GM19023 (cell line): ENCODE measurements at regions not wholly inside any gene's neighbourhood (a gene's known extent, or its start where the extent isn't known, plus 50 kb on each side); places are given as distances from the start of the nearest gene placed in this dataset.

ENCODE experiments used
- ATAC-seq: cut with Tn5 transposase; IDR thresholded peaks from one replicate; pipeline ENCODE4 v1.9.1; 2021; ENCODE audit warnings: mild to moderate bottlenecking, moderate library complexity; ENCODE audit not compliant: unreplicated experiment

DNA sequence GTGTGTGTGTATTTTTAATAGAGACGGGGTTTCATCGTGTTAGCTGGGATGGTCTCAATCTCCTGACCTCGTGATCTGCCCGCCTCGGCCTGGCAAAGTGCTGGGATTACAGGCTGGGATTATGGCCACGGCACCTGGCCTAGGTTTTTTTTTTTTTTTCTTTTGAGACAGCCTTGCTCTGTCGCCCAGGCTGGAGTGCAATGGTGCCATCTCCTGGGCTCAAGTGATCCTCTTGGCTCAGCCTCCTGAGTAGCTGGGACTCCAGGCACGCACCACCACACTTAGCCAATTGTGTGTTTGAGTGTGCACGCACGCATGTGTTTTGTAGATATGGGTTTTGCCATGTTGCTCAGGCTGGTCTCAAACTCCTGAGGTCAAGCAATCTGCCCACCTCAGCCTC lies 629.8 kb downstream of the ETV1 start:
- no peak for ATAC-seq

DNA sequence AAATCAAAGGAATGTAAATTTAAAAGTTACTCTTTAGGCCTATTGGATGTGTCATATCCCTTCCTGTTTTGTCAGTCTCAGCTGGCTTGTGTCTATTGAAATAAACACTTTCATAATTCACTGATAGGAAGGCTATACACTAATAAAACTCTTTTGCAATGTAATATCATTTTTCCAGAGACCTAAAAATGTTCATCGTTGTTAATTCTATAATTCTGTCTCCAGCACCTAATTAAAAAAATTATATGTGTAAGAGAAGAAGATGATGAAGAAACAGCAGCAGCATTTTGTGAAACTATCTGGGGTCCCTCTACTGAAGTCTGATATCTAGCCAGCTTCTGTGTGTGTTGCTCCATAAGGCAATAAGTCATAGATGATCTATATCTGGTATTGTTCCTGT lies 602.7 kb downstream of the ETV1 start:
- no peak for ATAC-seq

DNA sequence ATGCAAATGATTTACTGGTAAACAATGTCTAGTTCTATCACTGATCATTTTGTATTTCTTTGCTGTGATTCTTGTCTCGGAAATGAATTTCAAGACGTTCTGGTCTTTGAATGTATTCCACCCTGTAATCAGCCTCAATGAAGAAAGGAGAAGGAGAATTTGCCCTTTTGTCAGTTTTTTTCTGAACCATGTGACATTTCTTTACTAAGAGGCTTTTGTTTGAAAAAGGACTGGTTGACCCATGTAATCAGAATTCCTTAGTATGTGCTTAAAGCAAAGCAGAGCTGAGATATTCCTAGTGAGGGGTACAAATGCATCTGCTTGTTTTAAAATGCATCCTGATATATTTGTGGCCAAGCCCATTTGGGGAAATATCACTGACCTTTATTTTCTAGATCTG lies 581.6 kb downstream of the ETV1 start:
- no peak for ATAC-seq

DNA sequence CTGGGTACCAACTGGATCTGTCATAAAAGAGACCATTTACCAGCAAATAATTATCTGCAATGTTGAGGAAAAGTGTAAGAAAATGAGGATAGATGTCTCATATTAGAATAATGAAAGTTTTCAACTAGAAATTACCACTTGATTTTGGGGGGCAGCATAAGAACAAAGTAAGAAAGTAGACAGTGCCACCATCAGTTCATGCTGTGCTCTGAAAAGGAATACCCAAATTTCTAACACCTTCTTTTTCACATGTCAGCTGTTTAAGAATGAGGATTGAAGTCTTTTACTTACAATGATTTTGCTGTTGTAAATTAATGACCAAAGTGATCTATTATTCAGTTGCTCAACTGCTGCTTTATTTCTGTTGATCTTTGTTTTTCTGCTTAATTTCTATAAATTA lies 578.3 kb downstream of the ETV1 start:
- no peak for ATAC-seq

DNA sequence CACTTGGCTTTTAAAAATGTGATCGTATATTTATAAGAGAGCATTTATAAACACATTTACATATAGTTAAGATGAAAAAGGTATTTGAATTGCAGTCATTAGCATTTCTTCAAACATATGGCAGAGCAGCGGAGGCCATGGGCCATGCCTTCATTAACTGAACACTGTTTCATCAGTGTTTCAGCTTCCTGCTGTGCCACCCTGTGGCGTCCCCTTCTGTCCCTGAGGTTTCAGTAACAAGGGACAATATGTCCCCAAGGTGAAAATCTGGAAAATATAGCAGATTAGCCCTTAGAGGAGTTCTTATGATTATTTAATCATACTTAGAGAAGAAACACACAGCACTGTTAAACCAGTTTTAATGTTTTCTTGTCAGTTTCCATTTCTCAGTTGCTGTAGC lies 577.8 kb downstream of the ETV1 start:
- no peak for ATAC-seq

DNA sequence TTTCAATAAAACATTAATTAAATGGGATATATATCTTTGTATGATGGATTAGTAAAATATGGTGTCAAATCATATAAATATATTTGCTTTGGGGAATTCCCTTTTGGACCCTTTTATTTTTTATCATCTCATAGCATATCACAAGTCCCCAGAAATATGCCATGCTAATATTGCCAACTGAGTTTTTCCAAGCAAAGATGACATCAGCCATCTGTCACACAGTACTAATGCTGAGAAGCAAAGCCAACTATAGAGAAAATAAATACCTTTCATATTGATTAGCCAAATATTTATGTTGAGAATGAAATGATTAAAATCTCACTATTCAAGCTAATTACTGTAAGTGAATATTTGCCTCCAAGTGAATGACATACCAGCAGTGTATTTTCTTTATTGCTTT lies 575.3 kb downstream of the ETV1 start:
- no peak for ATAC-seq

DNA sequence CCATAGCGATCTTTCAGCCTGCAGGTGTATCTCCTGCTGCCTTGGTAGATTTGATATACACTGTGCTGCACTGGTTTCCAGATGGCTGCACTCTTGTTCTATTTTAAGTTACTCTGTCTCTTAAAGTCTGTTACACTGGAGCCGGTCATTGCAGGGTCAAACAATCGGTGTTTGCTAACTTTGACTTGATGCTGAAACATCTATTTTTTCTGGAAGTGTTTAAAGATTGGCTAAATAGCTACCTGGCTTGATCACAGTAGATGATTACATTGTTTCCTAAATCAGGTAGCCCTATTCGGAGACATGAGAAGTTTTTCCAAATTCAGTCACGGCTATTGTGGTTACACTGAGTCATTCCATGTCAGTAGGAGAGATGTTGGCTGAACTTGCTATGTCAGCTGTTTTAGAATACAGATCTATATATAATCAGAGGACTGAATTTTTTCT lies 574.8 kb downstream of the ETV1 start:
- no peak for ATAC-seq

DNA sequence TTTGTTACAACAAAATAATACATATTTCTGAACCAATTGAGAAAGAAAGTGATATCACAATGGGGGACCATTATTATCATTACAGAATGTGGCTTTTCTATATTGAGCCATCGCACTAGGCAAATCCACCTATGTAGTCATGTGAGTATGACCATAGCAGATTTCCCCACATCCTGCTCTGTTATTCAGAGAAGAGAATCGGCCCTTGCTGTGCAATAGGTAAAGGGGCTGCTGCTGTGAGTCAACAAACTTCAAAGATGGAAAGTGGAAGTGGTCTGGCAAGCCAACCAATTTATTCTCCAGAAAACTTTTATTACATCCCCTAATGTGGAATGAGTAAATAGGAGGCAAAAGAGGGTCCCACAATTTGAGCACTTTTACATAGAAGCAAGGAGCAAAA lies 573.4 kb downstream of the ETV1 start:
- no peak for ATAC-seq

DNA sequence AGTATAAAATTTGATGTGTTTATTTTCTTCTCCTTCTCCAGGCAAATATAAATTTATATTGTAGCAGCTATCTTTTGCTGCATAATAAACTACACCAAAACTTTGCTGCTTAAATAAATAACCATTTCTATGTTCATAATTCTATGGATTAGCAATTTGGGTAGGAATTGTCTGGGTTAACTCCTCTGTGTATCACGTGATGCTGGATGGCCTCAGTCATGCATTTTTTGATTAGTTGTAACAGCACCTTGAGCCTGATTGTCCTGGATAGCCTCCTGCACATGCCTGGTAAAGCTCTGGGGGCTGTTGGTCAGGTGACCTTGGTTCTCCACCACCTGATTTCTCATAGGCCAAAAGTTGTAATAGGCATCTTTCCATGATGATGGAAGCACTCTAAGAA lies 572.9 kb downstream of the ETV1 start:
- ATAC-seq: no peak

DNA sequence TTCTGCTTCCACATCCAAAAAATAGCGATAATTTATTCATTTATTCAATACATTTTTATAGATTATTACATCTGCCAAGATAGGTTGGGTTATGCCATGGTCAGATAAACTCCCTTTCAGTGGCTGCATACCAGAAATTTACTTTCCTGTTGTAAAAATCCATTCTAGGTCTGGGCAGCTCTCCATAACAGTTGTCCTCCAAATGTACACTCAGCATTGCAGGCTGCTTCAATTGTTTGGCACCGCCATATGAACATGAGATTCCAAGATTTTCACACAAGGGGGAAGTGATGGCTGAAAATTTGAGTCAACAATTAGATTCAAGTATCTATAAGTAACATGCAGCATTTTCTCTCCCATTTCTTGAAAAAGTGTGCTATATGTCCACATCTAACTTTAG lies 568.7 kb downstream of the ETV1 start:
- ATAC-seq: no peak

DNA sequence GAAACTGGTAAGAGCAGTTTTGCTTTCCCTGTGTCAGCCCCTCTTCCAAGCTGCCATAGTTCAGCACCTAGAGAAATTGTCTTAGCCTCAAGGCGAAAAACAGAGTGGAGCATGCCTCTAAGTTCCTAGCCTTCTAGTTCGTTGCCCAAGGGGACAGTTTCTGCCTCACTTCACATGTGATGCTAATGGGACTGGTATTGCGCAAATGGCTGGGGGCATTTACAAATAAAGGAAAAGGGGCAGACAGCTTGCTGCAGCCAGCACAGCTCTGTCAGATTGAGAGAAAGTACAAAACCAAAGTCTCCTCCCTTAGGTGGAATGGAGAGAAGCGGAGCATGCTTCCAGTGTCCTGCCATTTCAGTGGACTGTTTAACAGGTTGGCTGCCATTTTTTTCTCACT lies 567.7 kb downstream of the ETV1 start:
- no peak for ATAC-seq

DNA sequence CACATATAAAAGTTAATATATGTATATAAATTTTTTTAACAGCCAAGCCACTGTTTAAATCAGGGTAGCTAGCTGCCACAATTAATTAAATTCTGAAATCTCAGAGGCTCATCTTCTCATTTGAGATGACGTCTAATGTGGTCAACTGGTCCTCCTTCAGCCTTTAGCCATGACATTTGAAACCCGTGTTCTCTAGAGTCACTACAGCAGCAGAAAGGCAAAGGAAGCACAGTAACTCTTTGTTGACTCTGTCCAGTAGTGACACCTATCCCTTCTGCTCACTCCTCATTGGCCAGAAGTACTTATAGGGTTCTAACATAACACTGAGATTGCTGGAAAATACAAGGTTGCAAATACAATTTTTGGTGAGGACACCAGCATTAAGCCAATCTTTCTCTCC lies 555.5 kb downstream of the ETV1 start:
- no peak for ATAC-seq

DNA sequence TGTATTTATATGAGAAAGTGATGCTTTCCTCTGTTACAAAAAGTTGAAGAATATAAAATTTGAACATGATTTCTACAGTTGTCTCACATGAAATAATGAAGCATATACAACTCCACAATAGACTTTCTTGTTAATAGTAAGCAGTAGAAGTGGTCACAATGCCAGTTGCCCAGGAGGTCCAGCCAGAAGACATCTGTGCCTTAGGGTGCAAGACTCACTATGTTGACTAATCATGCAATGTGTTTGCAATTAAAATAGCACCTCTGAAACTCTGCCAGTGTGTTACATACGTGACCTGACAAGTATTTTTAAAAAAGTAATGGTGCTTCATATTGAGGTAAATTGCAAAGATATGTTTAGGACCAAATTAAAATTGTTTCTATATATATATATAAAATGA lies 547.2 kb downstream of the ETV1 start:
- no peak for ATAC-seq

DNA sequence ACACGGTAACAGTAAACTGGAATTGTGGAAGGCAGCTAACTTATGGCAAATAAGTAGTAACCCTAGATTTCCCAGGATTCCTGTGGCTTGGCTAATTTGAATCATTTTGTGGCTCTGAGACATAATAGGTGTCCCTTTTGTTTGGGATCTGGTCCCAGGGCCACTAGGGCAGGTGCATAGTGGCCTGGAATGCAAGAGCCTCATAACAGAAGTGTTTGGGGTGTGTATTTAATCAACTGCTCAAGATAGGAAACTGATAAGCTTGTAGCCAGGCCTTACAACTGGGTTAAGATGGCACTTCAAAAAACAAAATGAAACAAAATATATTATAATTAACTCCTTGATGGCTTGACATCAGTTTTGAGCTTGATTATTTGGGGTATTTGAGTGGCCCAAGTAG lies 541.8 kb downstream of the ETV1 start:
- no peak for ATAC-seq

DNA sequence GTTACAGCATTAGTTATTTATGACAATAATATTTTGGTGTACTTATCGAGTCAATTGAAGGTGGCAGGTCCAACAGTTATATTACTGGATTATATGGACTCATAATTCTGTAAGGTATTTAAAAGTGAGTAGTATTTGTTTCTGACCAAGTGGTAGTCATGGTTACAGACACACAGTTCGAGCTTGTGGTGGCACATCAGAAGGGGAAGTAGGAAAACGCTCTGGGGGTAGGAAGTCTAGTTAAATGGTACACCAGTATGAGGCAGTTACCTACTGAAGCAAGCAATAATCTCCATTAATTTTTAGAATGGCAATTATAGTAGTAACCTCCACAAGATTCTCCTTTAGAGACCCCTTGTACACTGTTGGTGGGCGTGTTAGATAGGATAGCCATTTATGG lies 541.2 kb downstream of the ETV1 start:
- ATAC-seq: no peak

DNA sequence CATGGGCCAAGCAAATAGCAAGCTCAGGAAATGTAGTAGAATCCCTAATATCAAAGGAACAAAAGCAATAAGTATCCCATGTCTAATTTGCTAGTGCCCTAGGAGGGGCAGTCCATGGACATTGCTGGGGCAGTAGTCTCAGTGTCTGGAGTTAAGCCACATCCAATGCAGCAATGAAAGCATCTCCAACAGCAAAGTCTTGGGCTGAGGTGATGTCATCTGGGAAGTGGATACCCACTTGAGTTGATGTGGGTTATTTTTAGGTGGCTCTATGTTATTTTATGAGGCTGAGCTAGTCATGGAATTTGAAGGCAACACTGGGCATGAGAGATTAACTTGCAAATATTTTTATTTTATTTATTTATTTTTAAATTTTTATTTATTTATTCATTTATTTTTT lies 540.0 kb downstream of the ETV1 start:
- no peak for ATAC-seq

DNA sequence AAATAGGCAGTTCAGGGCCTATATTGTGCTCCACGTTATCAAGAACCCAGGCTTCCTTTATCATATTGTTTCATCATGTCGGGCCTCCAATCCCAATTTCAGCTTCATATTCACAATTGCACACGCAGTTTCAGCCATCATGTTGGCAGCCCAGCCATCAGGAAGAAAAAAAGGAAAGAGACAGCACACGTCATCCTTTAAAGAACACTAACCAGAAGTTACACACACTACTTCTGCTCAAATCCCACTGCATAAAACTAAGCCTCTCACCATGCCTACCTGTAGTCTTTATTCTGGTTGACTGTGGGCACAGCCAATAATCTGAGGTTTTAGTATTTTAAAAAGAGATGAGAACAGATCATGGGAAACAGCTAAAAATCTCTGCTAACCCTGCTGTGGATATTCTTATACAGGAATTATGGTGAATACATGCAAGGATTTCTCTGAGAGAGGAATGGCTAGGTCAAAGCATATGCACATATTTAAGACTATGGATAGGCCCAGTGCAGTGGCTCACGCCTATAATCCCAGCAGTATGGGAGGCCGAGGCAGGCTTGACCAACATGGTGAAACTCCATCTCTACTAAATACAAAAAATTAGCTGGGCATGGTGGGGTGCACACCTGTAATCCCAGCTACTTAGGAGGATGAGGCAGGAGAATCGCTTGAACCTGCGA lies 534.4 kb downstream of the ETV1 start:
- no peak for ATAC-seq

DNA sequence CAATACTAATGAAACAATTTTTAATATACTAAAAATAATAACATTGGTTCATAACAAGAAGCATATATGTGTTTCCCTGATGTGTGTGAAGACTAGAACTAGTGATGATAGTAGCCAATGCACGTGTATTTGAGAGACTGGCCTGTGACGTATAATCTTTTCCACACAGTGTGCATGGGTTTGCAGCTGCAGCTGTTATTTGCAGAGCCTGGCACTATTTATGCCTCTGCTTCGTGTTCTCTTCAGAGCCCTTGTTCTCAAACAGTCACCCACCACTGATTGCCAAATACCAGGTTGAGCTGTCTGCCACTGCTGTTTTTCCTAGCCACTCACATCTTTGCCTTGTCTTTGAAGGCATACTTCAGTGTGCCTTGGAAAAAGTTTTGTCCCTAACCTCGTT lies 531.7 kb downstream of the ETV1 start:
- no peak for ATAC-seq

DNA sequence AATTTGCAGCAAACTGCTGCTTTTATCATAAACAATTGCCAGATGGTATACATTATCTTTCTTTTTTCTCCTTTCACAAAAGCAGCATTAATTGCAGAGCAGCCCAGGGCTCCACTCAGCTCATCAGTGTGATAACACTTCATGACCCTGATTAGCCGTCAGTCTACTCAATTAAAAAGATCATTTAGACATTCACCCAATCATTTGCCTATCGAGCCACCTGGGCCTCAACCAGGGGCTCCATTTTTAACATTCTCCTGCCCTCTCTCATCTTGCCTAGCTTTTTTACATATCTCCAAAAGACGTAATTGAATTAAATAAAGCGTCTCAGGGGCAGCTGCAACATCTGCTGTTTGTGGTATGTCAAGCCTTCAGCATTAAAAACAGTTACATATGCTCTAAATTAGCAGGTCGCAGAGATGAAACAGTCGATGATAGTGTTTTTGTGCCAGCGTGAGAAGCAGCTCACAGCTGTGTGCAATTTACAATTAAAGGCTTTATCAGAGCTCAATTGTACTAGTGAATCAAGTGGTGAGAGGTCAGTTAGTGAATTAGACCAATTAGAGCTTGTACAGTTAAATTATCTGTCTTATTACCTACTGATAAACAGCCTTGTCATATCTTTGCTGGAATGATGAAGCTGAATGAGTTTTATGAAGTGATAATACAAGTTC lies 522.5 kb downstream of the ETV1 start:
- ATAC-seq: no peak

DNA sequence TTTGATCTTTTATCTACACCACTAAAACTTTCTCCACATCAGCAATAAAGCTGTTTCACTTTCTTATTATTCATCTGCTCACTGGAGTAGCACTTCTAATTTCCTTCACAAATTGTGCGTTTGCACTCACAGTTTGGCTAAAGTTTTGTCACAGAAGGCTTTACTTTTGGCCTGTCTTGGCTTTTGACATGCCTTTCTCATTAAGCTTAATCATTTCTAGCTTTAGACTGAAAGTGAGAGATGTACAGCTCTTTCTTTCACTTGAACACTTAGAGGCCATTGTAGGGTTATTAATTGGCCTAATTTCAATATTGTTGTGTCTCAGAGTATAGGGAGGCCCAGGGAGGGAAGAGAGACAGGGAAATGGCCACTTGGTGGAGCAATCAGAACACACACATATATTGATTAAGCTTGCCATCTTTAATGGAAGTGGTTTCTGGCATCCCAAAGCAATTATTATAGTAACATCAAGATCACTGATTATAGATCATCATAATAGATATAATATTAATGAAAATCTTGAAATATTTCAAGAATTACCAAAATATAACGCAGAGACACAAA lies 512.5 kb downstream of the ETV1 start:
- no peak for ATAC-seq

DNA sequence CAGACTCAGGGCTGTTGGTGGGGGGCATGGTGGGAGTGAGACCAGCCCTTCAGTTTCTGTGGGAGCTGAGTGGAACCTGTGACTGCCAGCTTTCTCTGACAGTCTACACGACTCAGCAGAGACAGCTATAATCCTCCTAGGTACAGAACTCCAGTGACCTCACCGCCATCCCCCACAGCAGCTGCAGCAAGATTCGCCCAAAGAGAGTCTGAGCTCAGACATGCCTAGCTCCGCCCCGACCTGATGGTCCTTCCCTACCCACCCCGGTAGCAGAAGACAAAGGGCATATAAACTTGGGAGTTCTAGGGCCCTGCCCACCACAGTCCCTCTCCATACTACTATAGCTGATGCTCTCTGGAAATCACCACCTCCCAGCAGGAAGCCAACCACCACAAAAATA lies 500.1 kb downstream of the ETV1 start:
- ATAC-seq: no peak

DNA sequence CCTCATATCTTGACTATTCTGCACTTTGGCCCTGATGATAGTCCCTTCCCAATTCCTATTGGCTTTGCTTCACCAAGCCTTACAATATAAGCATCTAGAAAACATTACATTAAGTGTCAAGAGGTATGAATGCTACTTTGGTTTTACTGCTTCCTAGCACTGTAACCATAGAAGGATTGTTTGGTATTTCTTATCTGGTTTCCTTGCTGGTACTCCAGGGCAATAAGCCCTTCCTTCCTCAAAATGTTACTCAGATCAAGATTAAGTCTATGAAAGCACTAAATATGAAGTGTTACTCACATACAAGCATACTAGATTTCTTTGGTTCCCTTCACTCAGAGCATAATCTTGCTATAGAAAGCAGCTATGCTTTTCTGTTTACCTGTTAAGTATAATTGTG lies 492.5 kb downstream of the ETV1 start:
- ATAC-seq: no peak

DNA sequence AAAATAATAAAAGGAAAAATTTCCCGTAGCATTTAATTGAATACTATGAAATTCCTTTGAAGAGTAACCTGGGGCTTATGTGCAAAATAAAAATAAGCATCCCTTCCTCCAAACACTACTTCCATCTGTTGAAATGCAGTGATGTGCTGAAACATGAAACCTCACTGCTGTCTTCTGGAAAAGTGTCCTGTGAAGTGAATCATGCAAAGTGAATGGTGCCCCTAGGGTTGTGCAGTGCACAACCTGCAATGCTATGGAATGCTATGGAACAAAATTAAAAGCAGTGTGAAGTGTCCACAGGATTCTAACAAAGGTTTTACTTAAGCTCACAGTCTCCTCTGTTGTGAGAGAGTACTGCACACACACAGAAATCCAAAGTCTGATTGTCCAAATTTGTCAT lies 480.9 kb downstream of the ETV1 start:
- no peak for ATAC-seq
